ENCODE measurements at regions not wholly inside any gene's neighbourhood (a gene's known extent, or its start where the extent isn't known, plus 50 kb on each side); places are given as distances from the start of the nearest gene placed in this dataset.
A peak's percentile ranks its signal among the peaks of the same experiment; 100 is the strongest.

- 73 to 88% (median 80%) methylated on average over 7 of the region's 7 CpGs for WGBS, 3 donors
- Histone ChIP-seq H3K36me3 (ENCODE audit: control insufficient read depth in 3 of 3, insufficient read depth in 2 of 3, low read depth in 1 of 3, low read length in 3 of 3) (no peaks in the 10 kb centered on the region), H3K27me3 (ENCODE audit: control insufficient read depth in 3 of 3, insufficient read depth in 3 of 3, low read length in 3 of 3) (no peaks in the 10 kb centered on the region), H3K4me1 (ENCODE audit: control insufficient read depth in 3 of 3, insufficient read depth in 2 of 3, low read depth in 1 of 3, low read length in 2 of 3) (no peaks in the 10 kb centered on the region), H3K27ac (ENCODE audit: low read depth in 1 of 3, low read length in 2 of 3) (no peak overlapping the region), H3K9me3 (ENCODE audit: control insufficient read depth in 2 of 2, insufficient read depth in 1 of 2, low read depth in 1 of 2, low read length in 1 of 2) (no peaks in the 10 kb centered on the region), H3K4me3 (ENCODE audit: low read depth in 1 of 3, low read length in 3 of 3) (no peak overlapping the region)
- no peak for DNase-seq
- FAIRE-seq: no peak
Measured at GRCh38 chr6:121520337-121521163, 85.1 kb downstream of the GJA1 start.

DNA sequence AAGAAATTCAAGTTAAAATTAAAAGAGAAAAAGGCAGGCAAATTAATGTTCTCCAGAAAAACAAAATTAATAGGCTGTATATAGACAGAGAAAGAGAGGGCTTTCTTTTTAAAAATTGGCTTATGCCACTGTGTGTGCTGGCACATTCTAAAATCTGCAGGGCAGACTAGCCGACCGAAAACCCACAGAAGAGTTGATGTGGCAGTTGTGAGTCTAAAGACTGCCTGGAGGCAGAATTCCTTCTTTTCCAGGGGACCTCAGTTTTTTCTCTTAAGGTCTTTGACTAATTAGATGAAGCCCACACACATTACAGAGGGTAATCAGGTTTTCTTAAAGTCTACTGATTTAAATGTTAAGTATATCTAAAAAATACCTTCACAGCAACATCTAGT is 85.7 kb downstream of the GJA1 start:
- H3K27me3 ChIP-seq (ENCODE audit: control insufficient read depth in 3 of 3, insufficient read depth in 3 of 3, low read length in 3 of 3): no peaks in the 10 kb centered on the region
- WGBS, 3 donors: 94 to 98% (median 95%) methylated on average over 2 of the region's 2 CpGs
- no peaks in the 10 kb centered on the region for H3K4me1 ChIP-seq (ENCODE audit: control insufficient read depth in 3 of 3, insufficient read depth in 2 of 3, low read depth in 1 of 3, low read length in 2 of 3)
- no peaks in the 10 kb centered on the region for H3K36me3 ChIP-seq (ENCODE audit: control insufficient read depth in 3 of 3, insufficient read depth in 2 of 3, low read depth in 1 of 3, low read length in 3 of 3)
- no peak overlapping the region for H3K27ac ChIP-seq (ENCODE audit: low read depth in 1 of 3, low read length in 2 of 3)
- H3K9me3 ChIP-seq (ENCODE audit: control insufficient read depth in 2 of 2, insufficient read depth in 1 of 2, low read depth in 1 of 2, low read length in 1 of 2): no peaks in the 10 kb centered on the region
- FAIRE-seq: no peak
- DNase-seq: no peak
- H3K4me3 ChIP-seq (ENCODE audit: low read depth in 1 of 3, low read length in 3 of 3): no peak overlapping the region

- Histone ChIP-seq H3K9me3 (ENCODE audit: control insufficient read depth in 2 of 2, insufficient read depth in 1 of 2, low read depth in 1 of 2, low read length in 1 of 2) (no peaks in the 10 kb centered on the region), H3K27ac (ENCODE audit: low read depth in 1 of 3, low read length in 2 of 3) (peak overlapping the region in 1 of 3 donors; percentile 38), H3K36me3 (ENCODE audit: control insufficient read depth in 3 of 3, insufficient read depth in 2 of 3, low read depth in 1 of 3, low read length in 3 of 3) (no peaks in the 10 kb centered on the region), H3K27me3 (ENCODE audit: control insufficient read depth in 3 of 3, insufficient read depth in 3 of 3, low read length in 3 of 3) (no peaks in the 10 kb centered on the region), H3K4me1 (ENCODE audit: control insufficient read depth in 3 of 3, insufficient read depth in 2 of 3, low read depth in 1 of 3, low read length in 2 of 3) (no peaks in the 10 kb centered on the region), H3K4me3 (ENCODE audit: low read depth in 1 of 3, low read length in 3 of 3) (no peak overlapping the region)
- DNase-seq (no peak), FAIRE-seq (no peak)
- WGBS, 3 donors: 30 to 44% (median 31%) methylated on average over 2 of the region's 2 CpGs
Measured at GRCh38 chr6:121522265-121522664, 86.8 kb downstream of the GJA1 start.

DNA sequence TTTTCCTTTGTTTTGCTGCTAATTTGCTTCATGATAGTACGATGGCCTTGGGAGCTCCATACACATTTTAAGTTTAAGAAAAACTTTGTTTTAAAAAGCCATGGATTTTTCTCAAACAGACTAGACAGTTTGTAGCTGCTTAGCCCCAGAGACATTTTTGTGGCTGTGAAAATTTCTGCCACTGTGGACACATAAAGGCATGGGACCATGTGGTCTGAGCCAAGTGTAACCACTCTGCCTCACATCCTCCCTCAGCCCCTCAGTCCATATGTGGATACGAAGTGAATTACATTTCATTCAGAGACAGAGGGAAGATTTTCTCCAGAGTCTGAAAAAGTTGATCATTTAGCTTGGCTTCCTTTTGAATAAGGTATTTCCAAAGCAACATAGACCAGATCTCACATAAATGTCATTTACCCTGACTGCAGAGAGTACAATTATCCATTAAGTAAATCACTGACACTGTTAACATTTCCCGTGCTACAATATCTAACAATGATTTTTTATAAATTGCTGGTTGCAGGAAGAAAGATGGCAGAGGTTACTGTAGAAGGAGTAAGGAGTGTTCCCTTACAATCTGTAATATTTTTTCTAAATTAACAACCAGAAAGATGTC is 87.4 kb downstream of the GJA1 start:
- FAIRE-seq (no peak), DNase-seq (no peak)
- 75 to 87% (median 77%) methylated on average over 3 of the region's 3 CpGs for WGBS, 3 donors
- Histone ChIP-seq H3K27me3 (ENCODE audit: control insufficient read depth in 3 of 3, insufficient read depth in 3 of 3, low read length in 3 of 3) (no peaks in the 10 kb centered on the region), H3K4me1 (ENCODE audit: control insufficient read depth in 3 of 3, insufficient read depth in 2 of 3, low read depth in 1 of 3, low read length in 2 of 3) (no peaks in the 10 kb centered on the region), H3K36me3 (ENCODE audit: control insufficient read depth in 3 of 3, insufficient read depth in 2 of 3, low read depth in 1 of 3, low read length in 3 of 3) (no peaks in the 10 kb centered on the region), H3K27ac (ENCODE audit: low read depth in 1 of 3, low read length in 2 of 3) (peak overlapping the region in 1 of 3 donors; percentile 48), H3K4me3 (ENCODE audit: low read depth in 1 of 3, low read length in 3 of 3) (no peak overlapping the region), H3K9me3 (ENCODE audit: control insufficient read depth in 2 of 2, insufficient read depth in 1 of 2, low read depth in 1 of 2, low read length in 1 of 2) (no peaks in the 10 kb centered on the region)

- Histone ChIP-seq H3K9me3 (ENCODE audit: control insufficient read depth in 2 of 2, insufficient read depth in 1 of 2, low read depth in 1 of 2, low read length in 1 of 2) (no peaks in the 10 kb centered on the region), H3K4me3 (ENCODE audit: low read depth in 1 of 3, low read length in 3 of 3) (no peak overlapping the region), H3K27me3 (ENCODE audit: control insufficient read depth in 3 of 3, insufficient read depth in 3 of 3, low read length in 3 of 3) (no peaks in the 10 kb centered on the region), H3K27ac (ENCODE audit: low read depth in 1 of 3, low read length in 2 of 3) (no peak overlapping the region), H3K4me1 (ENCODE audit: control insufficient read depth in 3 of 3, insufficient read depth in 2 of 3, low read depth in 1 of 3, low read length in 2 of 3) (no peaks in the 10 kb centered on the region), H3K36me3 (ENCODE audit: control insufficient read depth in 3 of 3, insufficient read depth in 2 of 3, low read depth in 1 of 3, low read length in 3 of 3) (no peaks in the 10 kb centered on the region)
- no peak for FAIRE-seq
- 92 to 97% (median 96%) methylated on average over 7 of the region's 7 CpGs for WGBS, 3 donors
- no peak for DNase-seq
Measured at GRCh38 chr6:121523628-121524027, 88.2 kb downstream of the GJA1 start.

GRCh38 chr6:121526282-121526681 is 90.8 kb downstream of the GJA1 start:
- H3K4me1 ChIP-seq (ENCODE audit: control insufficient read depth in 3 of 3, insufficient read depth in 2 of 3, low read depth in 1 of 3, low read length in 2 of 3): no peaks in the 10 kb centered on the region
- H3K36me3 ChIP-seq (ENCODE audit: control insufficient read depth in 3 of 3, insufficient read depth in 2 of 3, low read depth in 1 of 3, low read length in 3 of 3): no peaks in the 10 kb centered on the region
- no peaks in the 10 kb centered on the region for H3K27me3 ChIP-seq (ENCODE audit: control insufficient read depth in 3 of 3, insufficient read depth in 3 of 3, low read length in 3 of 3)
- FAIRE-seq (no peak), DNase-seq (no peak)
- H3K4me3 ChIP-seq (ENCODE audit: low read depth in 1 of 3, low read length in 3 of 3): no peak overlapping the region
- no peak overlapping the region for H3K27ac ChIP-seq (ENCODE audit: low read depth in 1 of 3, low read length in 2 of 3)
- H3K9me3 ChIP-seq (ENCODE audit: control insufficient read depth in 2 of 2, insufficient read depth in 1 of 2, low read depth in 1 of 2, low read length in 1 of 2): no peaks in the 10 kb centered on the region
- WGBS, 3 donors: 82 to 90% (median 86%) methylated on average over 1 of the region's 1 CpG

DNA sequence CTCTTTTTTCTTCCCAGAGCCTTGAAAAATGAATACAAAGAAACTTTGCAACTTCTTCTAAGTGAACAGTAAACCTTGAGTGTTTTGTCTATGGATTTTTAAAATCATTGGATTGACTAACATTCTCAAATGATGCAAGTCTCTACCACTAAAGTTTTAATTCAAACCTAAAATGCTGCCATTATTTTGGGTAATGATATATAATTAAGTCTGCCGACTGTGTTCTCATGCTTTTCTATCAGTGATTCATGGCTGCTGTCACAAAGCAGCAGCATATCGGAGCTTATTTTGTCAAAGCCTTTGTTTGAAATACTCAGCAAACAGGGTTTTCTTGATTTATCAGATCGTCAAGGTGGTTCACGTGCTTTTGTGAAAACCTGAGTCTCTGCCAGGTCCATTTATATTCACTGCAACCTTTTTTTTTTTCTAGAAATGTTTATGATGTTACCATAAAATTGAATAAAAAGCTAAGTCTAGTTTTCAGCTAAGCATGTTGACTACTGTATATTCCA is 96.3 kb downstream of the GJA1 start:
- 26 to 40% (median 31%) methylated on average over 4 of the region's 4 CpGs for WGBS, 3 donors
- Histone ChIP-seq H3K9me3 (ENCODE audit: control insufficient read depth in 2 of 2, insufficient read depth in 1 of 2, low read depth in 1 of 2, low read length in 1 of 2) (no peaks in the 10 kb centered on the region), H3K4me1 (ENCODE audit: control insufficient read depth in 3 of 3, insufficient read depth in 2 of 3, low read depth in 1 of 3, low read length in 2 of 3) (no peaks in the 10 kb centered on the region), H3K27ac (ENCODE audit: low read depth in 1 of 3, low read length in 2 of 3) (no peak overlapping the region), H3K27me3 (ENCODE audit: control insufficient read depth in 3 of 3, insufficient read depth in 3 of 3, low read length in 3 of 3) (no peaks in the 10 kb centered on the region), H3K36me3 (ENCODE audit: control insufficient read depth in 3 of 3, insufficient read depth in 2 of 3, low read depth in 1 of 3, low read length in 3 of 3) (no peaks in the 10 kb centered on the region), H3K4me3 (ENCODE audit: low read depth in 1 of 3, low read length in 3 of 3) (no peak overlapping the region)
- DNase-seq (no peak), FAIRE-seq (no peak)

DNA sequence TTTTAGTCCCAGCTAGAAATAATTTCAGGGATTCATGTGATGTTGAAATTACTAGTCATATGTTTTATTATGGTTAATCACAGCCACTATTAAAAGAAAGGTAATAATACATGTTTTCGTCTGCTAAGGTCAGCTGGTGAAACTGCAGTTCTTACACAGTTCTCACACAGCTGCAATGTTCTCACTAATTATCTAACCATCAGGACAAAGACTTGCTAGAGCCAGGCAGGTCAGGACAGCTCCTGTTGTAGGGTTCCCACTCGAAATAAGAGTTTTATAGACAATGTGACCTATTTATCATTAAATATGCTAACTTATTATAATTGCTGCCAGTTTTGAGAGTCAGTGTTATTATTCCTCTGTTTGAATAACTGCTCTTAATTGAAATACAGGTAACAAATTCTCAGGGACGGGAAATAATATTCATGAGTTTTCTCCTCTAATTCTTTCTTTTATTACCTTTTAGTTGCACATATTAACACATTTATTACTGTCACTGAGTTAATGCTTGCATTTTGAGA is 97.9 kb downstream of the GJA1 start:
- Histone ChIP-seq H3K36me3 (ENCODE audit: control insufficient read depth in 3 of 3, insufficient read depth in 2 of 3, low read depth in 1 of 3, low read length in 3 of 3) (no peaks in the 10 kb centered on the region), H3K27ac (ENCODE audit: low read depth in 1 of 3, low read length in 2 of 3) (no peak overlapping the region), H3K27me3 (ENCODE audit: control insufficient read depth in 3 of 3, insufficient read depth in 3 of 3, low read length in 3 of 3) (no peaks in the 10 kb centered on the region), H3K9me3 (ENCODE audit: control insufficient read depth in 2 of 2, insufficient read depth in 1 of 2, low read depth in 1 of 2, low read length in 1 of 2) (no peaks in the 10 kb centered on the region), H3K4me1 (ENCODE audit: control insufficient read depth in 3 of 3, insufficient read depth in 2 of 3, low read depth in 1 of 3, low read length in 2 of 3) (no peaks in the 10 kb centered on the region), H3K4me3 (ENCODE audit: low read depth in 1 of 3, low read length in 3 of 3) (no peak overlapping the region)
- 73 to 80% (median 75%) methylated on average over 3 of the region's 3 CpGs for WGBS, 3 donors
- FAIRE-seq (no peak), DNase-seq (no peak)

All from small intestine (tissue), 7 donors.